H9 (cell line): ENCODE measurements at regions not wholly inside any gene's neighbourhood (a gene's known extent, or its start where the extent isn't known, plus 50 kb on each side); places are given as distances from the start of the nearest gene placed in this dataset.

Source experiments
- DNase-seq: peaks from one replicate; pipeline ENCODE4 v3.0.0-alpha.2; 2017
- H2AFZ ChIP-seq: one replicate; pipeline ENCODE4 v1.6.1; 2013; ENCODE audit warnings: mild to moderate bottlenecking, low read length, control low read depth, moderate library complexity
- H2AK5ac ChIP-seq: 2 replicates; pipeline ENCODE4 v1.6.1; 2013; ENCODE audit warnings: low read length, control low read depth, mixed read lengths; ENCODE audit not compliant: insufficient read length
- H2BK120ac ChIP-seq: one replicate; pipeline ENCODE4 v1.6.1; 2013; ENCODE audit warnings: low read depth, mild to moderate bottlenecking, low read length, control low read depth, inconsistent platforms; ENCODE audit not compliant: poor library complexity, severe bottlenecking
- H2BK12ac ChIP-seq: 2 replicates; pipeline ENCODE4 v1.6.1; 2013; ENCODE audit warnings: low read length, control low read depth, mixed read lengths, low read depth; ENCODE audit not compliant: insufficient read length
- H2BK15ac ChIP-seq: 2 replicates; pipeline ENCODE4 v1.6.1; 2013; ENCODE audit warnings: low read depth, low read length, control low read depth
- H2BK20ac ChIP-seq: one replicate; pipeline ENCODE4 v1.6.1; 2013; ENCODE audit warnings: low read depth, mild to moderate bottlenecking, low read length, control low read depth, inconsistent platforms; ENCODE audit not compliant: poor library complexity, severe bottlenecking
- H2BK5ac ChIP-seq: 2 replicates; pipeline ENCODE4 v1.6.1; 2013; ENCODE audit warnings: low read length, control low read depth, mixed read lengths; ENCODE audit not compliant: insufficient read length
- H3K14ac ChIP-seq: 2 replicates; pipeline ENCODE4 v1.6.1; 2013; ENCODE audit warnings: low read length, control low read depth; ENCODE audit not compliant: insufficient read depth
- H3K18ac ChIP-seq: 2 replicates; pipeline ENCODE4 v1.6.1; 2013; ENCODE audit warnings: low read depth, mild to moderate bottlenecking, mixed read lengths, low read length, control low read depth; ENCODE audit not compliant: insufficient read length
- H3K23ac ChIP-seq: 2 replicates; pipeline ENCODE4 v1.6.1; 2013; ENCODE audit warnings: low read length, control low read depth, mixed read lengths, low read depth; ENCODE audit not compliant: insufficient read length
- H3K23me2 ChIP-seq: 2 replicates; pipeline ENCODE4 v1.6.1; 2013; ENCODE audit warnings: low read depth, mild to moderate bottlenecking, mixed read lengths, low read length, control low read depth; ENCODE audit not compliant: insufficient read length, poor library complexity, severe bottlenecking
- H3K27ac ChIP-seq: 2 replicates; pipeline ENCODE4 v1.5.1; 2013; ENCODE audit warnings: low read length, control low read depth, mixed read lengths, low read depth; ENCODE audit not compliant: insufficient read length
- H3K27me3 ChIP-seq: 2 replicates; pipeline ENCODE4 v1.6.1; 2013; ENCODE audit warnings: low read length, control low read depth, inconsistent platforms; ENCODE audit not compliant: insufficient read depth
- H3K4ac ChIP-seq: 2 replicates; pipeline ENCODE4 v1.6.1; 2013; ENCODE audit warnings: low read depth, mild to moderate bottlenecking, control low read depth, inconsistent platforms, low read length, moderate library complexity
- H3K4me1 ChIP-seq: 2 replicates; pipeline ENCODE4 v1.6.1; 2013; ENCODE audit warnings: low read length, control low read depth, inconsistent platforms; ENCODE audit not compliant: insufficient read depth
- H3K4me2 ChIP-seq: 2 replicates; pipeline ENCODE4 v1.6.1; 2013; ENCODE audit warnings: low read length, control low read depth, mixed read lengths; ENCODE audit not compliant: insufficient read length, insufficient read depth
- H3K56ac ChIP-seq: 2 replicates; pipeline ENCODE4 v1.6.1; 2013; ENCODE audit warnings: low read depth, mild to moderate bottlenecking, mixed read lengths, low read length, control low read depth; ENCODE audit not compliant: insufficient read length
- H3K79me1 ChIP-seq: 2 replicates; pipeline ENCODE4 v1.6.1; 2013; ENCODE audit warnings: low read depth, mild to moderate bottlenecking, moderate library complexity, low read length, control low read depth, inconsistent platforms; ENCODE audit not compliant: insufficient read depth, poor library complexity, severe bottlenecking
- H3K79me2 ChIP-seq: 2 replicates; pipeline ENCODE4 v1.6.1; 2013; ENCODE audit warnings: low read length, control low read depth, inconsistent platforms; ENCODE audit not compliant: insufficient read depth
- H3K9ac ChIP-seq: 2 replicates; pipeline ENCODE4 v1.6.1; 2013; ENCODE audit warnings: low read length, control low read depth, mixed read lengths; ENCODE audit not compliant: insufficient read length; ENCODE audit errors: extremely low read depth
- H3K9me3 ChIP-seq: one replicate; pipeline ENCODE4 v1.6.1; 2013; ENCODE audit warnings: low read depth, low read length, inconsistent platforms; ENCODE audit not compliant: control insufficient read depth
- H3T11ph ChIP-seq: one replicate; pipeline ENCODE4 v1.6.1; 2013; ENCODE audit warnings: mild to moderate bottlenecking, low read length, control low read depth, inconsistent platforms
- H4K20me1 ChIP-seq: one replicate; pipeline ENCODE4 v1.6.1; 2013; ENCODE audit not compliant: control insufficient read depth, insufficient read length, insufficient read depth
- H4K5ac ChIP-seq: 2 replicates; pipeline ENCODE4 v1.6.1; 2013; ENCODE audit warnings: low read depth, mild to moderate bottlenecking, mixed read lengths, low read length, control low read depth; ENCODE audit not compliant: insufficient read length
- H4K8ac ChIP-seq: replicated peaks from 2 replicates; pipeline ENCODE4 v1.6.1; 2013; ENCODE audit warnings: low read length, control low read depth, mixed read lengths, low read depth; ENCODE audit not compliant: insufficient read length
- H4K91ac ChIP-seq: 2 replicates; pipeline ENCODE4 v1.6.1; 2013; ENCODE audit warnings: low read depth, mild to moderate bottlenecking, moderate library complexity, mixed read lengths, low read length, control low read depth; ENCODE audit not compliant: insufficient read length
- H3K27ac Mint-ChIP-seq, 3 experiments: 2 replicates in 2 of 3; 3 replicates in 1 of 3; pipeline ENCODE4 v1.8.0; 2020 to 2021; ENCODE audit warnings: mixed read lengths in 3 of 3, mild to moderate bottlenecking in 1 of 3, moderate library complexity in 1 of 3
- H3K27me3 Mint-ChIP-seq: 2 replicates; pipeline ENCODE4 v1.8.0; 2021; ENCODE audit warnings: low read depth, mild to moderate bottlenecking, moderate library complexity, mixed read lengths
- H3K36me3 Mint-ChIP-seq, 3 experiments: 2 replicates in 2 of 3; 3 replicates in 1 of 3; pipeline ENCODE4 v1.8.0; 2020 to 2021; ENCODE audit warnings: low read depth in 3 of 3, mixed read lengths in 3 of 3; ENCODE audit not compliant: insufficient read depth in 1 of 3
- H3K4me1 Mint-ChIP-seq, 2 experiments: 2 replicates each; pipeline ENCODE4 v1.8.0; 2020; ENCODE audit warnings: mixed read lengths in 2 of 2
- H3K4me3 Mint-ChIP-seq, 2 experiments: 2 replicates in 1 of 2; 3 replicates in 1 of 2; pipeline ENCODE4 v1.8.0; 2020 to 2021; ENCODE audit warnings: mild to moderate bottlenecking in 2 of 2, mixed read lengths in 2 of 2, moderate library complexity in 1 of 2
- H3K9me3 Mint-ChIP-seq, 2 experiments: 2 replicates in 1 of 2; 3 replicates in 1 of 2; pipeline ENCODE4 v1.8.0; 2020; ENCODE audit warnings: mild to moderate bottlenecking in 2 of 2, mixed read lengths in 2 of 2, moderate library complexity in 1 of 2
- CTCF ChIP-seq: fragments of 200-600 bp; sonication (generic); conservative IDR thresholded peaks from 3 replicates; pipeline ENCODE4 v1.8.0; 2021; ENCODE audit warnings: antibody characterized with exemption, mild to moderate bottlenecking
- WGBS: extraction: QIAGEN DNeasy Blood & Tissue Kit; methylation state at CpG from one replicate; pipeline ENCODE4 v1.1.7; 2013; ENCODE audit warnings: missing lambda C conversion rate, low lambda C conversion rate, mixed read lengths; ENCODE audit not compliant: insufficient read length; ENCODE audit errors: extremely low coverage; 5-methylcytosine and 5-hydroxymethylcytosine counted together

GRCh38 chr5:112570708-112571444, 151.8 kb upstream of the EPB41L4A start:
- Histone ChIP-seq H4K91ac (no peak overlapping the region), H3K79me2 (no peaks in the 10 kb centered on the region), H3K9ac (no peak overlapping the region), H2AFZ (no peak overlapping the region), H3K79me1 (no peaks in the 10 kb centered on the region), H3K23me2 (no peaks in the 10 kb centered on the region), H3K4ac (no peak overlapping the region), H3K23ac (no peak overlapping the region), H4K20me1 (no peaks in the 10 kb centered on the region), H2AK5ac (no peak overlapping the region), H4K8ac (no peak overlapping the region), H3K18ac (no peak overlapping the region), H3K27me3 (no peaks in the 10 kb centered on the region), H3K27ac (no peak overlapping the region), H3K4me2 (no peak overlapping the region), H3T11ph (no peak overlapping the region), H3K14ac (no peak overlapping the region), H3K4me1 (no peaks in the 10 kb centered on the region), H4K5ac (no peak overlapping the region), H2BK15ac (no peak overlapping the region), H2BK120ac (no peak overlapping the region), H2BK12ac (no peak overlapping the region), H2BK5ac (no peak overlapping the region), H3K56ac (no peak overlapping the region), H3K9me3 (no peaks in the 10 kb centered on the region), H2BK20ac (no peak overlapping the region)
- DNase-seq, result no peak
- Mint-ChIP-seq H3K36me3 (no peaks in the 10 kb centered on the region; a peak in 1 of 7 replicates), H3K4me1 (no peaks in the 10 kb centered on the region), H3K27ac (no peak overlapping the region), H3K9me3 (peaks cover 0 to 2% of the 10 kb centered on the region in 2 experiments; a peak in 2 of 5 replicates), H3K4me3 (no peak overlapping the region), H3K27me3 (no peaks in the 10 kb centered on the region)
- WGBS, result no CpG with 5 or more reads among the region's 4 CpGs
- no peak for TF ChIP-seq CTCF
